Activated CD8-positive, alpha-beta memory T cell treated with anti-CD3 and anti-CD28 coated beads for 4 hours (primary cell): ENCODE measurements at regions not wholly inside any gene's neighbourhood (a gene's known extent, or its start where the extent isn't known, plus 50 kb on each side); places are given as distances from the start of the nearest gene placed in this dataset.
"Not testable (repeated sequence)": the region's sequence is repeated elsewhere in the genome, so short reads cannot be mapped to it uniquely, and the experiment has no call there.

Experiments used
- DNase-seq, 2 donors: peaks; one replicate each; pipeline ENCODE4 v3.0.0-alpha.2; 2020; ENCODE audit warnings: low read depth in 2 of 2

DNA sequence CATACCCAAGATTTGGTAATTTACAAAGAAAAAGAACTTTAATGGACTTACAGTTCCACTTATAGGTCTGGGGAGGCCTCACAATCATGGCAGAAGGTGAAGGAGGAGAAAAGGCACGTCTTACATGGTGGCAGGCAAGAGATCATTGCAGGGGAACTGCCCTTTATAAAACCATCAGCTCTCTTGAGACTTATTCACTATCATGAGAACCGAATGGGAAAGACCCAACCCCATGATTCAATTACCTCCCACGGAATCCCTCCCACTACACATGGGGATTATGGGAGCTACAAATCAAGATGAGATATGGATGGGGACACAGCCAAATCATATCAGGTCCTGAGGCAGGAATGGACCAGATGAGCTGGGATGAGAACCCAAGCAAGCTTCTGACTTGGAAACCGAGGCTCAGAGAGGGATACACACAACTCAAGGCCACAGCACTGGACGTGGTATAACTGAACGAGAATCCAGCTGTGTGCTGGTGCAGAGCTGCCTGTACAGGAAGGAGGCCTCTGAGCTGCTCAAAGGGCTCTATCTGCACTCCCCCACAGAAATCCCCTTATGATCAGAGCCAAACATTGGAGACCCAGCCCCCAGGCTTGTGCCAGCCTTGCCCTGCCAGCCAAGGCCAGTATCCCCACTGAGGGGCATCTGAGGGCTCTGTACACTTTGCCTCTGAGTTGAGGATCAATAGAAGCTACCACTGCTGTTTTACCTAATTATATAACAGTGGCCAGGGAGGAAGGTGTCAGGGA, 137.8 kb downstream of the CEBPB start:
- DNase-seq, result no peak

- no peak for DNase-seq
Measured at GRCh38 chr20:50328996-50329898, 138.6 kb downstream of the CEBPB start.

GRCh38 chr20:50329981-50330503, 139.4 kb downstream of the CEBPB start:
- no peak for DNase-seq

- DNase-seq, result no peak
Measured at GRCh38 chr20:50330504-50331313, 140.1 kb downstream of the CEBPB start.

GRCh38 chr20:50331469-50332363, 141.1 kb downstream of the CEBPB start:
- DNase-seq, result no peak

GRCh38 chr20:50332491-50332980, 141.9 kb downstream of the CEBPB start:
- DNase-seq, result no peak

- no peak for DNase-seq
Measured at GRCh38 chr20:50333131-50333670, 142.6 kb downstream of the CEBPB start.

- no peak for DNase-seq
Measured at GRCh38 chr20:50333812-50334211, 143.2 kb downstream of the CEBPB start.

DNA sequence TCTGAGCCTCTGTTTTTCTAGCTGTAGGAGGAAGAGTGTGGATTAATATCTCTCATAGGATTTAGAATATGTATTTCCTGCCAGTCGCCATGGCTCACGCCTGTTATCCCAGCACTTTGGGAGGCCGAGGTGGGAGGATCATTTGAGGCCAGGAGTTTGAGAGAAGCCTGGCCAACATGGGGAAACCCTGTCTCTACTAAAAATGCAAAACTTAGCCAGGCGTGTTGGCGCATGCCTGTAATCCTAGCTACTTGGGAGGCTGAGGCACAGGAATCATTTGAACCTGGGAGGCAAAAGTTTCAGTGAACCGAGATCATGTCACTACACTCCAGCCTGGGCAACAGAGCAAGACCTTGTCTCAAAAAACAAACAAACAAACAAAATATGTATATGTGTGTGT, 143.9 kb downstream of the CEBPB start:
- DNase-seq, result not testable (repeated sequence)

DNA sequence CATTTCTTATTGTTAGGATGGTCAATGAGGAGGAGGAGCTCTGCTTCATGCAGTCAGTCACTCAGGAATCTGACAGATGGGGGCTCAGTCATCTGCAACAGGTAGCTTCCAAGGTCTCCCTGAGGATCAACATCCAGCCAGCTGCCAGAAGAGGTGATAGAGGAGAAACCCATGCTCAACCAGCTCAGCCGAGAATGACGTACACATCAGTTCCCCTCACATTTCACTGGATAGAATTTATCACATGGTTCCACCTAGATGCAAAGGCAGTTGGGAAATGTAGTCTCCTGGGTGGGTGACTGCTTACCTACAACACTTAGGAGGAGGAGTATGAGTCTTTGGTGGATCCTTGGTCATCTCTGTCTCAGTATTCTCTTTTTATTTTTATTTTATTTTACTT, 144.5 kb downstream of the CEBPB start:
- no peak for DNase-seq

DNA sequence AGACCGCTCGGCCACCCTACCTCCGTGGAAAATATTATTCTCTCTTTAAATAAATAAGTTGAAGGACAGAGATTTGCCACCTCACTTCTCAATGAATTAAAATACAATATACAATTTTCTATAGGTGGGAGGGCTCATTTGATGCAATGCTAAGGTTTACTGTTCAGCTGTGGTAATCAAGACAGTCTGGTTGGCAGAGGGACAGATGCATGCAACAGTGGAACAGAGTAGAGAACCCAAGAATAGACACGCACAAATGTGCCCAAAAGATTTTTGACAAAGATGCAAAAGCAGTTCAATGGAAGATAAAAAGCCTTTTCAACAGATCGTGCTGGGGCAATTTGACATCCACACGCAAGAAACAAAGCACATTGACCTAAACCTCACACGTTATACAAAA, 145.2 kb downstream of the CEBPB start:
- no peak for DNase-seq

- DNase-seq, result no peak
Measured at GRCh38 chr20:50336661-50337060, 146.0 kb downstream of the CEBPB start.

GRCh38 chr20:50337521-50338466, 147.2 kb downstream of the CEBPB start:
- no peak for DNase-seq

- no peak for DNase-seq
Measured at GRCh38 chr20:50338479-50339391, 148.1 kb downstream of the CEBPB start.

- no peak for DNase-seq
Measured at GRCh38 chr20:50339466-50339901, 148.9 kb downstream of the CEBPB start.

GRCh38 chr20:50340541-50340940, 149.9 kb downstream of the CEBPB start:
- DNase-seq, result no peak

DNA sequence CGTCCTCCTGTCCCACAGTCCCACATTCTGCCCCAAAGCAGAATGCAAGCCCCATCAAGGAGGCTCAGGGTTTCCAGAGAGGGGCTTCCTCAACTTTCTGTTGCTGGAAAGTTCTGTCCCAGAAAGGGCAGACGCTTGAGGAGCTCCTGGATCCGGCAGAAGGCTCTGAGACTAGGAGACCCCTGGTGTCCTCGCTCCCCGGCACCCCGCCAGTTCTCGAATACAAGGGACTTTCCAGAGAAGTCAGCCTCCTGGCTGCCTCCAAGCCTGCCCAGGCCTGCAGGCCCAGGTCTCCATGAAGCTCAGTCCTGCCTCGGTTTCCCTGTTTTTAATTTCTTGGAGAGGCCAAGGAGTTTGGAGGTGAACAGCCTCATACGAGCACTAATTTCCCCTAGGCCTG, 150.4 kb downstream of the CEBPB start:
- DNase-seq, result no peak
